HG02973 (cell line): ENCODE measurements at regions not wholly inside any gene's neighbourhood (a gene's known extent, or its start where the extent isn't known, plus 50 kb on each side); places are given as distances from the start of the nearest gene placed in this dataset.

Experiments used
- ATAC-seq: cut with Tn5 transposase; IDR thresholded peaks from one replicate; pipeline ENCODE4 v1.9.1; 2021; ENCODE audit warnings: moderate library complexity; ENCODE audit not compliant: unreplicated experiment

DNA sequence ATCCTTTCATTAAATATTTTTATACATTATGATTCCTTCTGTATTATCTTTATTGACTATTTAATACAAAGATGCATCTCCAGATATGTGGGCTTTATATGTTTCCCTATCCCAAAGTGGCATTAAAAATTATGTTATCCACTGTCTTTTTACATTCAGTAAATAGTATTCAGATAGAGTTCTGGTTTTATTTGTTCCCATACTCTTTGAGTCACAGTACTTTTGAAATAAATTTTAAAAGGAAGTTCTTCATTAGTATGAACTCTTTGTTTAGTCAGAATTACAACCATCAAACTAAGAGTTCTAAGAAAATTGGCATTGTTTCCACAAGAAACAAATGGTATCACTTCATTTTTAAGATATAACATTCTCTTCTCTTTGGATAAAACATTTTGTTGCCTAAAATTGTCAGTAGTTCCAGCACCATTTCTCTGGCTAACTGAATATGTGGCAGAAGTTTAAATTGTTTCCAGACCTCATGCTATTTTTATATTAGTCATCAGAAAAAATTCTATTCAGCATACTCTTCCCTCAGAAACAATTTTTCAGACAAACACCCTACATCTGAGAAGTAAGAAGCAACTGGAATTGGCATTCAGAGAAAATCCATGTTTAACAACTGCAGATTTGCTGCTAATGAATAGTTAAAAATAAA is 88.5 kb upstream of the COL5A2 start:
- ATAC-seq = no peak

DNA sequence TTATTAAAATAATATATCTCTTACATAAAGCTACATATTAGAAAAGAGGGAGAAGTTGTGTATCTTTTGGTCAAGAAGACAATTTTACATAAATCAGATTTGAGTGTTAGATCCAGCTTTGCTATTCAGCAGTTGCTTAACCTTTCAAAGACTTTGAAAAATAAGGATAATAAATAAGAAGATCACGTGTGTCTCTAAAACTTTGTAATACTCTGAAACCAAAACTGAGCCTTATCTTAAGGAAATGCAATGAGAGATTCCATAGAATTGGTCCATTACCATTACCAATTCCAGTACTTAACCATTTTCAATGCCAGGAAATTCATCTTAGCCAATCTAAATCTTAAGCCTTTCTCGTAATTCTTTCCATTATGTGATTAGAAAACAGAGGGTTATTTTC is 89.2 kb upstream of the COL5A2 start:
- no peak for ATAC-seq

DNA sequence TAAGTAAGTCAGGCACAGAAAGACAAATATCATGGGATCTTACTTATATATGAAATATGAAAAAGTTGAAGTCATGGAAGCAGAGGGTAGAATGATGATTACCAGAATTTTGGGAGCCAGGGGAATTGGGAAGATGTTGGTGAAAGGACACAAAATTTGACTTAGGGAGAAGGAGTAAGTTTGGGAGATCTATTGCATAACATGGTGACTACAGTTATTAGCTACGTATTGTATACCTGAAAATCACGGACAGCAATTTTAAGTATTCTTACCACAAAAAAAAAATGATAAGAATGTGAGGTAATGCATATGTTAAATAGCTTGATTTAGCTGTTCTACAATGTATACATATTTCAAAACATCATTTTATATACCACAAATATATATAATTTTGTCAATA is 94.2 kb upstream of the COL5A2 start:
- ATAC-seq = no peak

DNA sequence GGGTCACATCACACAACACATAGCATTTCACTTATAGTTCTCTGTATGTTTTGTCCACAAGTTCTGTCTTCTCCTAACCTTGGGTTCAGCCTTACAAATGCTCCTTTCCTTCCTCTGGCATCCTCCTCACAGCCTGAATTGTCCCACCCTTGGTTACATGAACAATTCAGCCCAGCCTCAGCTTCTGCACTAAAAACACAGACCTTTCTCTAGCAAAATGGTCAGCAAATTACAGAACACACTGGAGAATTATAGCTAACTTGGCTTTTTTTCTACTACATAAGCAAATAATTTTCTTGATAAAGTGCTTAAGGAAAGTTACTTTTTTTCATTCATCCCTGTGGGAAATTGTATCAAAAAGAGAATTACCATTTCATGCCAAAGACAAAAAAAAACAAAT is 94.8 kb upstream of the COL5A2 start:
- no peak for ATAC-seq

DNA sequence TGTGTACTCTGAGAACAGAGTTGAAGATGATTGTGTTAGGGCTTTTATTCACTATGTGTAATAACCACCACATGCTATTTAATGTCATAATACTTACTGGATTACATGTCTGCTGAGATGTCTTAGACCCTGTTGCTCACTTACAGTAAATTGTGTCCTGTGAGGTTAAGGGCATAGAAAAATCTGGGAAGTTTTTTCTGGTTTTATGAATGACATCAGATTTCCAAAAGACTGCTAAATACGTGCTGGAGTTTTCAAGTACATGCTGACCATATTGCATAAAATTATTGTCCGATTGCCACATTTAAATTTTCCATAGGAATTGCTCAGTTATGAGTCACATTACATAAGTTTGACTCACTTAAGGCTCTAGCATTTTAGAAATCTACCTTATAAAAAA is 96.7 kb upstream of the COL5A2 start:
- ATAC-seq = no peak

DNA sequence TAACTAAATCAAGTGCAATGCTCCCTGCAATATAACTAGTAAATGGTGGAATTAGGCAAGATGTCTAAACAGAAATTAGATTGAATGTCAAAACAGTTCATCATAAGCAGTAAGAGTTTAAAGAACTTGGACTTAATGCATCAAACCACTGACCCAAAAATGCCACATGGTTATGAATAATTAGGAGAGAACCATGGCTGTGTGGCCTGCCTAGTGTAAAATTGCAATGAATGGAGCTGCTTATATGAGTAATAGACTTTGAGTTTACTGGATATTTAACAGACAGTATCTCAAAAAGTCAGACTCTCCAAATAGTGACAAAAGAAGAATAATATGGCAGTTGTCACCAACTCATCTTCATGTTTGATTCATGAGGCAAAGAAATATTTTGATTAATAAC is 101.6 kb upstream of the COL5A2 start:
- ATAC-seq = no peak

DNA sequence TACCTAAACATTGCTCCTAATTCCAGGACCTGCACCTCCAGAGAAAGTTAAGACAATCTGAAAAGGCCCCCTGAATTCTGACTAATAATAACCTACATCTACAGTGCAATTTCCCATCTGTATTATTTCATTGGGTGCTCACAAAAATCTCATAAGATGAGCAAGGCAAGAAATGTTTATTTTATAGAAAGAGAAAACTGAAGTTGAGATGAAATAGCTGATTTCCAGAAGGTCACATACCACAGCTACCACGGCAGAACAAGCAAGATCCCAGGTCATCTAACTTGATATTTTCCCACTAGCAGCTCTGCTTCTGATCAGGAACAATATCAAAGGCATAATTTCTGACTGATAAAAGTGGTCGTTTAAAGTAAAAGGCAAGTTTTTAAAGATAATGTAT is 105.8 kb upstream of the COL5A2 start:
- ATAC-seq = no peak

DNA sequence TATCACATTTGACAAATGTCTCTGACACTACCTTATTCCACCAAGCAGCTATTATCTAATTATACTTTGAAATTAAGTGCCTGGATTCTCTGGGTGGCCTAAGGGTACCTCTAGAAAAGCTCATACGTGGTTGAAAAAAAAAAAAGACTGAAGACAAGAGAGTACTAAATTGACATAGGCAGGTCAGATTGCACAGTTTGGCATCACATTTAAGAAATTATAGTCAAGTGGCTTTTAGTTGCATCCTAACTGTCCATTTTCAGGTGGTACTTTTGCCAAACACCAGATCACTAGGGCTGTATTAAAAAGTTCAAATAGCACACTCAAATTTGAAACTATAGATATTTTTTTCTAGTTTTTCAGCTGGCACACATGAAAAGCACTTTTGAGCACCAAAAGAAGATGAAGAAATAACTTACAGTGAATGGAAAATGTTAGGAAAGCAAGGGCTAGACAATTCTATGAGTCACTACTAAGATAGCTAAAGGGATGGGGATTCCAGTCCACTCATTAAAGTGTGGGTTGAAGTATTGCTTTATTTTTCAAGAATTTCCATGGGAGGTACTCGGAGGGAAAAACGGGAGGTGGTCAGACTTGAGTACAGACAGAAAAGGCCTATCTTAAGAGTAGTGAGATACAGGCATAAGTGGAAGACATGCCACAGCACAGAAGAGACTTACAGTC is 106.5 kb upstream of the COL5A2 start:
- no peak for ATAC-seq

DNA sequence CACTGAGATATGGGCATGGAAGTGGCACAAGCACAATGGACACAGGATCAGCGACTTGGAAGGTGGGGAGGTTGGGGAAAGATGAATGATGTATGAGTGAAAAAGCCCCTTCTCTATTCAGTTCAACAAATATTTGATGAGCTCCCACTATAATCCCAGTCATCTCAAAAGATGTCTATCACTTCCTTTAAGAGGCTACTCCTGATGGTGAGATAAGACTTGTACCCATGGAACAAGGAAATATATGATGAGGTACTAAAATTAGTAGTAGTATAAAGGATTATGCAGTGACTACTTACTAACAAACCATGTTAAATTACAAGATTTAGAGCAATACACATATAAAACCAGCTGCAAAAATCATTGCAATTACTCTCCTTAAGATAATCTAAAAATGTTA is 107.8 kb upstream of the COL5A2 start:
- ATAC-seq = no peak

DNA sequence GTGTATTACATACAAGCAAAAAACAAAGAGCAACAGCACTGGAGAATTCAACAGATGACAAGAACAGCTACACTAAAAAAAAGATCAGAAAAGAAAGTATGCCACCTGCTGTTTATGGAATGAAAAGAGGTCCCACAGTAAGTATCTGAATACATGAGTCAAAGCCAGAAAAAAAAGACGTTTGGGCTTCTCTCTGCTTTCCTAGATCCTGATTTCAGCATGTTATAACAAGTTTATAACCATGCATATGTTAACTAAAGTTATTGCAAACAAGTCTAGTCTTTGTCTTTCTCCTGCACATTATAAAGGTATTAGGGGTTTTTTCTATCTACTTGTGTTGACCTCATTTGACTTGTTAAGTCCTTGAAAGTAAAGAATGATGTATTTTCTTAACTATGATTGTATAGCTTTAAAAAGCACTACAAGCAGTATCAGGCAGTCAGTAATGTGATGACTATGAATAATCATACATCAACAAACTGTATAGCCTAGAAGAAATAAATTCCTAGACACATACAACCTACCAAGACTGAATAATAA is 108.5 kb upstream of the COL5A2 start:
- peak; percentile 77 for ATAC-seq

DNA sequence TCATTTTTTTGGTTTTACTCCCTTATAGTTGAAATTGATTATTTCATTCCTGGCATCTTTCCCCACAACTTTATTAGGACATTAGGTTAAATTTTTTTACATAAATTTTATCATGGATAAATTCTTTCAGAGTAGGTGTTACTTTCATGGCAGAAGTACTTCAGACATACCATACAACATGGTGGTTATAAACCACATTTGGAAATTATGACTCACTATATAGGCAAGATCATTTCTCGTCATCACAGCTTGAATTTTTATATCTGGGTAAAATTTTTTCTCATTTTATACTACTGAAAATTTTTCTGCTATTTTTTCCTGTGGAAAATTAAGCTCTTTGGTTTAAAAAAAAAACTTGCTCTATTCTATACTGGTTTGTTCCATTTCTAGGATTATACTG is 111.9 kb upstream of the COL5A2 start:
- no peak for ATAC-seq

DNA sequence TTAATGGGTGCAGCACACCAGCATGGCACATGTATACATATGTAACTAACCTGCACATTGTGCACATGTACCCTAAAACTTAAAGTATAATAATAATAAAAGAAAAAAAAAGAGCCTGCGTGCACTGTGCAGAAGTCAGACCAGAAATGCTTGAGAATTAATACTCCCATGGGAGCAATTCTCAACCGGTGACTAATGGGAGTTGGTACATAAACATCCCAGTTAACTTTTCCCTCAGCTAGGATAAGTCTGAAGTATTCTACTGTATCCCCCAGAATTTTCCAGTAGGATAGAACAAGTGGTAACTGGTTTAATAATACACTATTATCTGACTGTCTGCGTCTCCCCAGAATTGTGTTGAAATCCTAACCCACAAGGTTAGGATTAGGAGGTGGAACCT is 113.6 kb upstream of the COL5A2 start:
- ATAC-seq = no peak

DNA sequence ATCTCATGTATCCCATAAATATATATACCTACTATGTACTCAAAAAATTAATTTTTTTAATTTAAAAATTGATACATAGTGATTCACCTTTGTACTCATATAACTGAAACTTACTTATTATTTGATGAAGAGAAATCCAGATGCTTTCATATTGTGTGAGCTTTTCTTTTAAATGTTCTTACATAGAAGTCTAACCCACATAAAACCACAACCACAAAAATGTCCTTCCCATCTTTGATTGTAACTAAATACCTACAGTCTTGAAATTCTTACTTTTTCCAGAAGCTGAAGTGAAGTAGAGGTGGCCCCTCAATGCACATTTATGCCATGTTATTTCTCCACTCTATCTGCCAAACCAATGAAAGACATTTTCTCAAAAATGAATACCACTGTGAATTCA is 117.9 kb upstream of the COL5A2 start:
- ATAC-seq = no peak

DNA sequence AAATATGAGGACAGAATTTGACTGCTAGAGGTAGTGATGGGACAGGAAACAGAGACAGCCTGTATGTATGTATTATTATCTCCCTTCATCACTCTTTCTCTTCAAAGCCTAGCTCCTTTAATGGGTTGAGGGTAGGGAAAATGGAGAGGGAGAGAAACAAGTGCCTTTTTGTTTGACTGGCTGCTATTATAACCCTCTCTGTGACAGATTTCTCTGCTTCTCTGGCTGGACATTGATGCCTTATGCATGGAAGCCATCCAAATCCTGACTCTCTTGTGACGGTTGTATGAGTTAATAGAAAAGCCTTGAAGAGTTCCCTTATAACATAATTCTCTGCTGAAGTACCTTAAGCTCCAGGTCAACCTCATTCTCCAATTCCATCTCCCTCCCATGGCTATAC is 118.5 kb upstream of the COL5A2 start:
- no peak for ATAC-seq

DNA sequence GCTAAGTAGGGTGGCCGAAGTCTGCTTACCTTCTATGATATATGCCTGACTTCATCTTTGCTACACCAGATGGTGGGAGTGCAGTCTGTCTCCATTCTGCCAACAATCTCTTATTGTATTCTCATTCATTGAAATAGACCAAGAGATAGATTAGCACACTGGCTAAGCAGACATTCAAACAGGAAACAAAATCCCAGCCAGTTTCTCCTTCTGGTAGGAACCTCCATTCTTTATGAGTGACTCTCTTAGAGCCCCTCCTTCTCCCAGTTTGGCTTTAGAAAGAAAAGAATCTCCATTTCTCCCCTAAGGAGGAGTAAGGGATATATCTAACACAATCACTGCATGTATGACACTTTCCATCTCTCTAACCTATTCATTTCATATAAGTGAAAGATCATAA is 118.9 kb upstream of the COL5A2 start:
- ATAC-seq = no peak

DNA sequence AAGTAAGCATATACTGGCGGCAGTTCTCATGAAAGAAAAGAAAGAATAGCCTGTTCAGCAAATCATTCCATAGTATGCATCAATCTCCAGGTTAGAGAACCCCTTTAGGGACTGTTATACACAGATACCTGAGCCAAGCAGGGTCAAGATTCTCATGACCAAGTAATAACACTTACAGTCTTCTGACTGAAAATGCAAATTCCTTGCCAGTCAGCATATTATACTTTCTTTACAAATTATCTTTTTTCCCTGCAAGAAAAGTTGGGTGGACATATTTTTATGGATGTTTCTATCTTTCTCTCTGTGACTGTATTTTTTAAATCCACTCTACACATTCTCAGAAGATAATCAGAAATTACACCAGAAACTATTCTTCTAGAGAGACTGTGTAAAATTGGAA is 120.4 kb upstream of the COL5A2 start:
- no peak for ATAC-seq

DNA sequence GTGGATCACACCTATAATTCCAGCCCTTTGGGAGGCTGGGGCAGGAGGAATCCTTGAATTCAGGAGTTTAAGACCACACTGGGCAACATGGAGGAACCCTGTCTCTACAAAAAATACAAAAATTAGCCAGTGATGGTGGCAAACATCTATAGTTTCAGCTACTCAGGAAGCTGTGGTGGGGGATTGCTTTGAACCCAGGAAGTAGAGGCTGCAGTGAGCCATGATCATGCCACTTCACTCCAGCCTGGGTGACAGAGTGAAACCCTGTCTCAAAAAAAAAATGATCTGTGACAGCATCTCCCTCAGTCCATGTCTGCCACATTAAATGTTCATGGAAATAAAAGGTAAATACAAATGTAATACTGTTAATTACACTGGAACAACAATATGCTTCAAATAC is 121.4 kb upstream of the COL5A2 start:
- no peak for ATAC-seq

DNA sequence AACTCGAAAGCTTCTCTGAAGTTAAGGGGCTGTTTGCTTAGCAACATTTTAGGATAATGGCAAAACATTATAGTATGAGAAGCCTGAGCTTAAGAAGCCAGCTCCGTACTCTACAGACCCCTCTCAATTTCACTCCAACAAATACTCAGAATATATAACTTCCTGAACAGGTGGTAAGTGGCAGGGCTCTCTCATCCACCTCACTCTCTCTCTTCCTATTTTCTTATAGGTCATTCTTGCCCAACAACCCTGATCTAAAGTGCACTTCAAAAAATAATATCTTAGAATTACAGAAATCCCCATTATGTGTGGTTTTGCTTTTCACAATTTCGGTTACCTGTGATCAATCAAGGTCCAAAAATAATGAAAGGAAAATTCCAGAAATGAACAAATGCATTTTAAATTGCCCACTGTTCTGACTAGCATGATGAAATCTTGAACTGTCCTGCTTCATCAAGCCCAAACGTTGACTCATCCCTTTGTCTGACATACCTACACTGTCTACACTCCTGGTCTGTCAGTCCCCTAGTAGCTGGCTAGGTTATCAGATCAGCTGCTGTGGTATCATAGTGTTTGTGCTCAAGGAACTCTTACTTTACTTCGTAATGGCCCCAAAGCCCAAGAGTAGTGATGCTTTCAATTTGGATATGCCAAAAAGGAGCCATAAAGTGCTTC is 122.8 kb upstream of the COL5A2 start:
- ATAC-seq = no peak

DNA sequence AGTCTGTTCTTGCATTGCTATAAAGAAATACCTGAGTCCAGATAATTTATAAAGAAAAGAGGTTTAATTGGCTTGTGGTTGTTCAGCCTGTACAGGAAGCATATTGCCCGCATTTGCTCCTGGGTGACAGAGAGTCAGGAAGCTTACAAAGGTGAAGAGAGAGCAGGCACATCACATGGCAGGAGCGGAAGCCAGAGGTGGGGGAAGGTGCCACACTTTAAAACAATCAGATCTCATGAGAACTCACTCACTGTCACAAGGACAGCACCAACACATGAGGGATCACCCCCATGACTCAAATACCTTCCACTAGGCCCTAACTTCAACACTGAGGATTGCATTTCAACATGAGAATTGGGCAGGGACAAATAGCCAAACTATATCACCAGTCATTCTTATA is 124.8 kb upstream of the COL5A2 start:
- ATAC-seq = no peak

DNA sequence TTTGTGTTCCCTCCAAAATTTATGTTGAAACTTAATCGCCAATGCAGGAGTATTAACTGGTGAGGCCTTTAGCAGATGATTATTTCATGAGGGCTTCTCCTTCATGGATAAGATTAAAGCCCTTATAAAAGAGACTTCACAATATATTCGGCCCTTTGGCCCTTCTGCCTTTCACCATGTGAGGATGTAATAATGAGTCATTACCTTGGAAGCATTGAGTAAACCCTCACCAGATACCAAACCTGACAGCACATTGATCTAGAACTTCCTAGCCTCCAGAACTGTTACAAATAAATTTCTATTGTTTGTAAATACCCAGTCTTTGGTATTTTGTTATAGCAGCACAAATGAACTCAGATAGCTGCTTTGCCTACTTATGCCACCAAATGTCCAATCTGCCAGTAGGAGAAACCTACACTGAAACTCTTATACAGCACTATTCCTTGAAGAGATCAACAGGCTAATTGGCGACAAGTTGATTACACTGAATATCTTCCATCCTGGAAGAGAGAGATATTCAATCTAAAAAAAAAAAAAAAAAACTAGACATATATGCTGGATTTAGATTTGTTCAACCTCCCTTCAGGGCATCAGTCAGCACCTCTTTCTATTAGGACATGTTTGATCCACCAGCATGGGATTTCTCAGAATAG is 125.9 kb upstream of the COL5A2 start:
- no peak for ATAC-seq

DNA sequence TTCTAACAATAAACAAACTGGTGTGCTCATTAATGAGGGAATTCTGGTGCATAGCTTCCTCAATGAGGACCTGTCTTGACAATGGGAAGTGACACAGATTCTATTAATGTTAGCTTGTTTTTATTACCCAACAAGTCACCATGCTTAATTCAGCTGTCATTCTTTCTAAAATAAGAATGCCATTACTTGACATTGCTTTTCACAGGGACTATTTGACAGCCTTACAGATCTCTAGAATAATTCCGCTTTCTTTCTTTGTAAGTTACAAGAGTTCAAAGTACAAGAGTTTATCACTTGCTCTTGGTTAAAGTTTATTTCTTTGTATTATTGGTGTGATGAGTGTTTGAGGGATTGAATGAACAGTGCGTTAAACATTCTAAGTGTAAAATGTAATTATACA is 127.0 kb upstream of the COL5A2 start:
- ATAC-seq = no peak
